H1 (cell line): ENCODE measurements at regions not wholly inside any gene's neighbourhood (a gene's known extent, or its start where the extent isn't known, plus 50 kb on each side); places are given as distances from the start of the nearest gene placed in this dataset.

ENCODE experiments used
- ASH2L ChIP-seq: fragments of 200-600, 300-600 bp; sonication (generic); IDR thresholded peaks from one replicate; pipeline ENCODE4 v1.7.1; 2017; ENCODE audit warnings: low read length
- CHD7 ChIP-seq: fragments of 300-600 bp; sonication (generic); IDR thresholded peaks from 2 replicates; pipeline ENCODE4 v1.7.1; 2012; ENCODE audit warnings: low read length, moderate library complexity, mild to moderate bottlenecking, inconsistent platforms; ENCODE audit not compliant: insufficient replicate concordance
- KDM5A ChIP-seq: fragments of 200-600 bp; IDR thresholded peaks from 2 replicates; pipeline ENCODE4 v1.7.1; 2012; ENCODE audit warnings: mild to moderate bottlenecking, low read length, inconsistent platforms, mixed read lengths
- MAFK ChIP-seq: IDR thresholded peaks from 2 replicates; pipeline ENCODE4 v1.6.1; 2012; ENCODE audit warnings: low read depth, mild to moderate bottlenecking, improper control_type of control experiment, low read length

- TF ChIP-seq CHD7: no peak
- no peak for TF ChIP-seq ASH2L
- no peak for TF ChIP-seq KDM5A
- 0 out of 2 replicates have a peak, but pooled peaks have one; percentile 10 for TF ChIP-seq MAFK
- TF ChIP-seq, all 59 proteins: peak for 2
Measured at GRCh38 chr5:139745132-139745799, 50.3 kb upstream of the PSD2 start (continued).
